Thyroid gland (tissue), 4 donors: ENCODE measurements at regions not wholly inside any gene's neighbourhood (a gene's known extent, or its start where the extent isn't known, plus 50 kb on each side); places are given as distances from the start of the nearest gene placed in this dataset.

Source experiments
- POLR2A ChIP-seq, 2 donors: fragments of 450-650 bp; IDR thresholded peaks; one replicate each; pipeline ENCODE4 v1.6.1; 2017; ENCODE audit warnings: antibody characterized with exemption in 2 of 2, mild to moderate bottlenecking in 2 of 2, moderate library complexity in 1 of 2
- TF ChIP-seq, protein P1 (sequence below), 6 experiments: fragments of 200-600 bp in 3 of 6; fragments of 450-650 bp in 3 of 6; sonication (generic) in 3 of 6; IDR thresholded peaks; one replicate each; pipeline ENCODE4 v1.5.1; 2016 to 2019; ENCODE audit warnings: antibody characterized with exemption in 6 of 6, mild to moderate bottlenecking in 2 of 6, inconsistent platforms in 1 of 6, moderate library complexity in 1 of 6

DNA sequence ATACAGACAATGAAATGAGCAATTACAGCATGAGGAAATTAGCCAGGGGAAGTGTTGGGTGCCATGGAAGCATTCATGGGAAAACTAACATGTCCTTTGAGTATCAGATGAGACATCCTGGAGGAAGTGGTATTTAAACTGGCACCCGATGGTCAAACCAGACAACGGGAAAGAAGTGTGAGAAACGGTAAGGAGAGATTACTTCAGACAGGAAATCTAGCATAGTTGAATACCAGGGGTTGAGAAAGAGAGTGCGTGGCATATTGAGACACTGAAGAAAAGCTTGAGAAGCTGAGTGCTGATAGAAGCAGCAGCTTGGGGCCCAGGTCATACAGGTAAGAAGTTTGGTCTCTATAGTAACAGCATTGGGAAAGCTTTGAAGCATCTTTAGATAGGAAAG is 175.3 kb downstream of the C11orf87 start:
- no peak for TF ChIP-seq POLR2A (IDR thresholded peaks at IDR 0.05)
- TF ChIP-seq, protein P1, sequence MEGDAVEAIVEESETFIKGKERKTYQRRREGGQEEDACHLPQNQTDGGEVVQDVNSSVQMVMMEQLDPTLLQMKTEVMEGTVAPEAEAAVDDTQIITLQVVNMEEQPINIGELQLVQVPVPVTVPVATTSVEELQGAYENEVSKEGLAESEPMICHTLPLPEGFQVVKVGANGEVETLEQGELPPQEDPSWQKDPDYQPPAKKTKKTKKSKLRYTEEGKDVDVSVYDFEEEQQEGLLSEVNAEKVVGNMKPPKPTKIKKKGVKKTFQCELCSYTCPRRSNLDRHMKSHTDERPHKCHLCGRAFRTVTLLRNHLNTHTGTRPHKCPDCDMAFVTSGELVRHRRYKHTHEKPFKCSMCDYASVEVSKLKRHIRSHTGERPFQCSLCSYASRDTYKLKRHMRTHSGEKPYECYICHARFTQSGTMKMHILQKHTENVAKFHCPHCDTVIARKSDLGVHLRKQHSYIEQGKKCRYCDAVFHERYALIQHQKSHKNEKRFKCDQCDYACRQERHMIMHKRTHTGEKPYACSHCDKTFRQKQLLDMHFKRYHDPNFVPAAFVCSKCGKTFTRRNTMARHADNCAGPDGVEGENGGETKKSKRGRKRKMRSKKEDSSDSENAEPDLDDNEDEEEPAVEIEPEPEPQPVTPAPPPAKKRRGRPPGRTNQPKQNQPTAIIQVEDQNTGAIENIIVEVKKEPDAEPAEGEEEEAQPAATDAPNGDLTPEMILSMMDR (IDR thresholded peaks at IDR 0.05): no peak
